T-cell (primary cell): ENCODE measurements at regions not wholly inside any gene's neighbourhood (a gene's known extent, or its start where the extent isn't known, plus 50 kb on each side); places are given as distances from the start of the nearest gene placed in this dataset.
A peak's percentile ranks its signal among the peaks of the same experiment; 100 is the strongest.

Experiments used
- ATAC-seq, 4 experiments: fragments of 200-7000 bp in 3 of 4; fragments of 150-1000 bp in 1 of 4; cut with Tn5 transposase; replicated peaks in 1 of 4; 1 replicate in 3 of 4; 2 replicates in 1 of 4; pipeline ENCODE4 v1.10.0; 2021; ENCODE audit warnings: moderate library complexity in 3 of 4, mild to moderate bottlenecking in 2 of 4, moderate number of reproducible peaks in 1 of 4
- CTCF ChIA-PET, 2 donors: fragments of 300-600 bp; sonication (Branson Sonifier 250); formaldehyde crosslinking; loops; one replicate each; lab custom pipeline; 2022; ENCODE audit warnings: antibody characterized with exemption in 2 of 2; lab: Charles Lee
- POLR2A ChIA-PET, 2 donors: fragments of 300-600 bp; sonication (Branson Sonifier 250); formaldehyde crosslinking; loops; one replicate each; lab custom pipeline; 2022; ENCODE audit warnings: antibody characterized with exemption in 2 of 2; lab: Charles Lee
- DNase-seq, 35 experiments: peaks; one replicate each; pipeline versions ENCODE4 v3.0.0 to v3.0.0-alpha.2; 2013 to 2023
- H3K27ac ChIP-seq: one replicate; pipeline ENCODE4 v1.5.1; 2013; ENCODE audit warnings: low read length
- H3K27me3 ChIP-seq, 2 experiments: replicated peaks in 1 of 2; 1 replicate in 1 of 2; 2 replicates in 1 of 2; pipeline versions ENCODE4 v1.6.1 to v1.7.0; 2013; ENCODE audit warnings: low read length in 1 of 2, mixed read lengths in 1 of 2; ENCODE audit not compliant: control insufficient read depth in 2 of 2, insufficient read depth in 2 of 2; ENCODE audit errors: extremely low read depth in 1 of 2
- H3K36me3 ChIP-seq, 2 donors: 1 replicate in 1 of 2; 2 replicates in 1 of 2; pipeline versions ENCODE4 v1.6.1 to v1.7.0; 2013; ENCODE audit warnings: low read length in 1 of 2; ENCODE audit not compliant: control insufficient read depth in 2 of 2, insufficient read depth in 1 of 2; ENCODE audit errors: extremely low read depth in 1 of 2
- H3K4me1 ChIP-seq, 2 experiments: 1 replicate in 1 of 2; 2 replicates in 1 of 2; pipeline versions ENCODE4 v1.6.1 to v1.7.0; 2013; ENCODE audit warnings: low read length in 2 of 2, mixed read lengths in 1 of 2; ENCODE audit not compliant: insufficient read depth in 2 of 2, control insufficient read depth in 1 of 2; ENCODE audit errors: extremely low read depth in 1 of 2
- H3K4me3 ChIP-seq, 2 donors: 1 replicate in 1 of 2; 2 replicates in 1 of 2; pipeline versions ENCODE4 v1.5.1 to v1.7.0; 2013; ENCODE audit warnings: mild to moderate bottlenecking in 2 of 2, low read length in 1 of 2, moderate library complexity in 1 of 2; ENCODE audit not compliant: control insufficient read depth in 1 of 2; ENCODE audit errors: extremely low read depth in 1 of 2
- H3K9me3 ChIP-seq: 2 replicates; pipeline ENCODE4 v1.7.0; 2013
- H3K27ac Mint-ChIP-seq, 2 donors: one replicate each; pipeline ENCODE4 v1.8.0; 2020 to 2021; ENCODE audit warnings: mild to moderate bottlenecking in 2 of 2, mixed read lengths in 2 of 2
- H3K27me3 Mint-ChIP-seq, 2 donors: one replicate each; pipeline ENCODE4 v1.8.0; 2021 to 2022; ENCODE audit warnings: mixed read lengths in 2 of 2
- H3K36me3 Mint-ChIP-seq: one replicate; pipeline ENCODE4 v1.8.0; 2021; ENCODE audit warnings: mixed read lengths
- H3K4me1 Mint-ChIP-seq, 3 donors: one replicate each; pipeline ENCODE4 v1.8.0; 2020 to 2022; ENCODE audit warnings: mixed read lengths in 3 of 3, mild to moderate bottlenecking in 1 of 3
- H3K4me3 Mint-ChIP-seq, 3 donors: one replicate each; pipeline ENCODE4 v1.8.0; 2020 to 2022; ENCODE audit warnings: mild to moderate bottlenecking in 3 of 3, mixed read lengths in 3 of 3, moderate library complexity in 3 of 3
- H3K9me3 Mint-ChIP-seq, 3 donors: one replicate each; pipeline ENCODE4 v1.8.0; 2020 to 2022; ENCODE audit warnings: mixed read lengths in 3 of 3
- WGBS: methylation state at CpG from one replicate; pipeline ENCODE4 v1.1.5; 2013; ENCODE audit warnings: missing lambda C conversion rate; ENCODE audit not compliant: insufficient coverage; 5-methylcytosine and 5-hydroxymethylcytosine counted together

DNA sequence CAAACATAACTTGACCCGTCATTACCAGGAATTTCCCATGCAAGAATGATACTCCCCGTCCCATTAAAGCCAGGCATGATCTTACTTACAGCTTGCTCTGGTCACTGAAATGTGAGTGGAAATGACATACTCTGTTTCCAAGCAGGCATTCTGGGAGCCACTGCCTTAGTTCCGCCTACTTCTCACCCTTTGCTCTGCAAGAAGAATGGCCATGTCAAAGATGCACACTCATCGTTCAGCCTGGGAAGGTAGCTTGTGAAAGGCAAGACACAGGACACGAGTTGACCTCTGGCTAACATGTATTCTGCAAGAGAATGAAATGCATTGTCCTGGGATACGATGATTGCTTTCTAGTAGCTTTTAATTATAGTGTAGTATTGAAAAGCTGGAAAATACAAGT, 1144.4 kb downstream of the NLGN4X start:
- Histone ChIP-seq H3K27ac (no peak overlapping the region), H3K9me3 (no peaks in the 10 kb centered on the region), H3K4me1 (no peaks in the 10 kb centered on the region), H3K27me3 (no peaks in the 10 kb centered on the region), H3K4me3 (no peak overlapping the region), H3K36me3 (no peaks in the 10 kb centered on the region)
- POLR2A ChIA-PET, result no interaction called here
- WGBS, result no CpG with 5 or more reads among the region's 6 CpGs
- Mint-ChIP-seq H3K27ac (no peak overlapping the region), H3K4me3 (no peak overlapping the region), H3K9me3 (peaks cover 0 to 14% (median 3%) of the 10 kb centered on the region in 3 donors), H3K4me1 (no peaks in the 10 kb centered on the region), H3K27me3 (no peaks in the 10 kb centered on the region), H3K36me3 (no peaks in the 10 kb centered on the region)
- ATAC-seq (no peak), DNase-seq (no peak)
- CTCF ChIA-PET, result no interaction called here

- no peaks in the 10 kb centered on the region for H3K4me1 ChIP-seq
- WGBS, result no CpG with 5 or more reads among the region's 3 CpGs
- Mint-ChIP-seq H3K27me3 (no peaks in the 10 kb centered on the region), H3K27ac (no peak overlapping the region), H3K4me1 (no peaks in the 10 kb centered on the region), H3K4me3 (no peak overlapping the region), H3K36me3 (no peaks in the 10 kb centered on the region), H3K9me3 (peaks cover 0 to 16% (median 3%) of the 10 kb centered on the region in 3 donors)
- no peak overlapping the region for H3K4me3 ChIP-seq
- POLR2A ChIA-PET, result no interaction called here
- no peaks in the 10 kb centered on the region for H3K27me3 ChIP-seq
- DNase-seq, result no peak
- H3K27ac ChIP-seq, result no peak overlapping the region
- CTCF ChIA-PET, result no interaction called here
- H3K9me3 ChIP-seq, result no peaks in the 10 kb centered on the region
- H3K36me3 ChIP-seq, result no peaks in the 10 kb centered on the region
- ATAC-seq, result no peak
These were observed 1146.0 kb downstream of the NLGN4X start for GRCh38 chrX:5082705-5083104.

- peaks cover 0 to 23% (median 3%) of the 10 kb centered on the region in 3 donors for H3K9me3 Mint-ChIP-seq
- no peaks in the 10 kb centered on the region for H3K4me1 ChIP-seq
- no peaks in the 10 kb centered on the region for H3K36me3 Mint-ChIP-seq
- no peak overlapping the region for H3K27ac Mint-ChIP-seq
- no peaks in the 10 kb centered on the region for H3K27me3 Mint-ChIP-seq
- CTCF ChIA-PET, result no interaction called here
- H3K27me3 ChIP-seq, result no peaks in the 10 kb centered on the region
- H3K36me3 ChIP-seq, result no peaks in the 10 kb centered on the region
- no peak overlapping the region for H3K4me3 ChIP-seq
- no peak for DNase-seq
- no peaks in the 10 kb centered on the region for H3K9me3 ChIP-seq
- ATAC-seq, result no peak
- POLR2A ChIA-PET, result no interaction called here
- H3K4me1 Mint-ChIP-seq, result no peaks in the 10 kb centered on the region
- H3K4me3 Mint-ChIP-seq, result no peak overlapping the region
- H3K27ac ChIP-seq, result no peak overlapping the region
- WGBS, result 60% methylated on average over 1 of the region's 4 CpGs
These were observed 1147.9 kb downstream of the NLGN4X start for GRCh38 chrX:5080791-5081190.

DNA sequence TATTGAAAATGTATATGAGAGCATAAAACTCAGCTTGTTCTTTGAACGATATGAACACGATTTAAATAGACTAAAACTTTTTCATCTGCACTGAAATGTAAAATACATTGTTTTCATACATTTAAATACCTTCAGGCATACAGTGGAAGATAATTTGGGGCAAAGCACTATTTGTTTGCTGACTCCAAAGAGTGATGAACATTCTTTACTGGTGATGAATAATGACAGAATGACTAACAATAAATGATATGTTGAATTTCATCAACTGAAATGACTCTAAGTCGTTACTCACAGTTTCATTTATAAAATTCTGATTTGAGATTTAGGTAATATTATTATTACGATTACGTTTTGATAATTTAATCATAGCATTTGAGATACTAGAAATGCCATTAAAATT, 1160.1 kb downstream of the NLGN4X start:
- no peaks in the 10 kb centered on the region for H3K36me3 Mint-ChIP-seq
- H3K27me3 Mint-ChIP-seq, result no peaks in the 10 kb centered on the region
- no peak overlapping the region for H3K4me3 Mint-ChIP-seq
- DNase-seq (no peak), ATAC-seq (no peak)
- no CpG with 5 or more reads among the region's 5 CpGs for WGBS
- no peaks in the 10 kb centered on the region for H3K9me3 ChIP-seq
- H3K4me1 Mint-ChIP-seq, result no peaks in the 10 kb centered on the region
- H3K4me1 ChIP-seq, result no peaks in the 10 kb centered on the region
- no peak overlapping the region for H3K4me3 ChIP-seq
- no peaks in the 10 kb centered on the region for H3K27me3 ChIP-seq
- ChIA-PET POLR2A (no interaction called here), CTCF (no interaction called here)
- peaks cover 0 to 3% (median 0%) of the 10 kb centered on the region in 3 donors for H3K9me3 Mint-ChIP-seq
- H3K27ac ChIP-seq, result no peak overlapping the region
- no peaks in the 10 kb centered on the region for H3K36me3 ChIP-seq
- no peak overlapping the region for H3K27ac Mint-ChIP-seq

- no CpG with 5 or more reads among the region's 2 CpGs for WGBS
- Mint-ChIP-seq H3K4me3 (no peak overlapping the region), H3K4me1 (no peaks in the 10 kb centered on the region), H3K9me3 (peaks cover 0 to 8% (median 8%) of the 10 kb centered on the region in 3 donors), H3K27ac (no peak overlapping the region), H3K36me3 (no peaks in the 10 kb centered on the region), H3K27me3 (no peaks in the 10 kb centered on the region)
- H3K27ac ChIP-seq, result no peak overlapping the region
- no peak for ATAC-seq
- no peak overlapping the region for H3K4me3 ChIP-seq
- CTCF ChIA-PET, result no interaction called here
- POLR2A ChIA-PET, result no interaction called here
- no peaks in the 10 kb centered on the region for H3K9me3 ChIP-seq
- no peak for DNase-seq
- H3K27me3 ChIP-seq, result no peaks in the 10 kb centered on the region
- no peaks in the 10 kb centered on the region for H3K36me3 ChIP-seq
- H3K4me1 ChIP-seq, result no peaks in the 10 kb centered on the region
These were observed 1170.9 kb downstream of the NLGN4X start for GRCh38 chrX:5057786-5058185.

- Histone ChIP-seq H3K27me3 (no peaks in the 10 kb centered on the region), H3K9me3 (no peaks in the 10 kb centered on the region), H3K4me1 (no peaks in the 10 kb centered on the region), H3K4me3 (no peak overlapping the region), H3K27ac (no peak overlapping the region), H3K36me3 (no peaks in the 10 kb centered on the region)
- no peaks in the 10 kb centered on the region for H3K27me3 Mint-ChIP-seq
- POLR2A ChIA-PET, result no interaction called here
- peaks cover 0 to 8% (median 5%) of the 10 kb centered on the region in 3 donors for H3K9me3 Mint-ChIP-seq
- no peaks in the 10 kb centered on the region for H3K4me1 Mint-ChIP-seq
- H3K36me3 Mint-ChIP-seq, result no peaks in the 10 kb centered on the region
- DNase-seq (no peak), ATAC-seq (no peak)
- CTCF ChIA-PET, result no interaction called here
- no peak overlapping the region for H3K27ac Mint-ChIP-seq
- no peak overlapping the region for H3K4me3 Mint-ChIP-seq
These were observed 1173.8 kb downstream of the NLGN4X start for GRCh38 chrX:5054852-5055251.

GRCh38 chrX:5051831-5052491, 1176.7 kb downstream of the NLGN4X start:
- no peaks in the 10 kb centered on the region for H3K36me3 ChIP-seq
- DNase-seq (peak in 1 of 35 experiments; percentile 1), ATAC-seq (no peak)
- peaks cover 0 to 8% (median 6%) of the 10 kb centered on the region in 3 donors for H3K9me3 Mint-ChIP-seq
- no peak overlapping the region for H3K4me3 ChIP-seq
- CTCF ChIA-PET, result no interaction called here
- no peak overlapping the region for H3K27ac Mint-ChIP-seq
- POLR2A ChIA-PET, result no interaction called here
- H3K27me3 Mint-ChIP-seq, result no peaks in the 10 kb centered on the region
- WGBS, result 6% methylated on average over 3 of the region's 5 CpGs
- no peaks in the 10 kb centered on the region for H3K36me3 Mint-ChIP-seq
- H3K27me3 ChIP-seq, result no peaks in the 10 kb centered on the region
- no peak overlapping the region for H3K27ac ChIP-seq
- no peak overlapping the region for H3K4me3 Mint-ChIP-seq
- no peaks in the 10 kb centered on the region for H3K9me3 ChIP-seq
- no peaks in the 10 kb centered on the region for H3K4me1 ChIP-seq
- no peaks in the 10 kb centered on the region for H3K4me1 Mint-ChIP-seq
